ENCODE measurements at regions not wholly inside any gene's neighbourhood (a gene's known extent, or its start where the extent isn't known, plus 50 kb on each side); places are given as distances from the start of the nearest gene placed in this dataset.

- H3K4me3 ChIP-seq (ENCODE audit: low read length in 2 of 2), result no peak overlapping the region
- H3K4me1 ChIP-seq (ENCODE audit: control insufficient read depth, insufficient read depth, low read length), result peaks cover 2% of the 10 kb centered on the region
- no peaks in the 10 kb centered on the region for H3K36me3 ChIP-seq (ENCODE audit: control insufficient read depth in 2 of 2, insufficient read depth in 2 of 2, low read length in 2 of 2)
- peaks cover 0 to 2% of the 10 kb centered on the region in 2 donors for H3K27me3 ChIP-seq (ENCODE audit: control insufficient read depth in 1 of 2, insufficient read depth in 2 of 2, low read length in 2 of 2)
- no peaks in the 10 kb centered on the region for H3K9me3 ChIP-seq (ENCODE audit: control insufficient read depth in 2 of 2, low read length in 2 of 2)
- H3K27ac ChIP-seq (ENCODE audit: low read length), result no peak overlapping the region
- no peak overlapping the region for H3K9ac ChIP-seq (ENCODE audit: low read length in 2 of 2)
Measured at GRCh38 chr5:168159425-168159824, 132.0 kb upstream of the WWC1 start.

GRCh38 chr5:168162464-168162863 lies 129.0 kb upstream of the WWC1 start:
- H3K9me3 ChIP-seq (ENCODE audit: control insufficient read depth in 2 of 2, low read length in 2 of 2), result no peaks in the 10 kb centered on the region
- H3K36me3 ChIP-seq (ENCODE audit: control insufficient read depth in 2 of 2, insufficient read depth in 2 of 2, low read length in 2 of 2), result no peaks in the 10 kb centered on the region
- H3K9ac ChIP-seq (ENCODE audit: low read length in 2 of 2), result no peak overlapping the region
- peaks cover 14% of the 10 kb centered on the region for H3K4me1 ChIP-seq (ENCODE audit: control insufficient read depth, insufficient read depth, low read length)
- H3K4me3 ChIP-seq (ENCODE audit: low read length in 2 of 2), result no peak overlapping the region
- no peak overlapping the region for H3K27ac ChIP-seq (ENCODE audit: low read length)
- H3K27me3 ChIP-seq (ENCODE audit: control insufficient read depth in 1 of 2, insufficient read depth in 2 of 2, low read length in 2 of 2), result no peaks in the 10 kb centered on the region

GRCh38 chr5:168163966-168164365 lies 127.5 kb upstream of the WWC1 start:
- Histone ChIP-seq H3K9me3 (ENCODE audit: control insufficient read depth in 2 of 2, low read length in 2 of 2) (no peaks in the 10 kb centered on the region), H3K4me1 (ENCODE audit: control insufficient read depth, insufficient read depth, low read length) (peaks cover 15% of the 10 kb centered on the region), H3K4me3 (ENCODE audit: low read length in 2 of 2) (no peak overlapping the region), H3K27ac (ENCODE audit: low read length) (no peak overlapping the region), H3K27me3 (ENCODE audit: control insufficient read depth in 1 of 2, insufficient read depth in 2 of 2, low read length in 2 of 2) (no peaks in the 10 kb centered on the region), H3K9ac (ENCODE audit: low read length in 2 of 2) (no peak overlapping the region), H3K36me3 (ENCODE audit: control insufficient read depth in 2 of 2, insufficient read depth in 2 of 2, low read length in 2 of 2) (no peaks in the 10 kb centered on the region)

GRCh38 chr5:168165221-168165914 lies 126.1 kb upstream of the WWC1 start:
- H3K4me3 ChIP-seq (ENCODE audit: low read length in 2 of 2), result no peak overlapping the region
- no peak overlapping the region for H3K27ac ChIP-seq (ENCODE audit: low read length)
- H3K27me3 ChIP-seq (ENCODE audit: control insufficient read depth in 1 of 2, insufficient read depth in 2 of 2, low read length in 2 of 2), result no peaks in the 10 kb centered on the region
- no peaks in the 10 kb centered on the region for H3K36me3 ChIP-seq (ENCODE audit: control insufficient read depth in 2 of 2, insufficient read depth in 2 of 2, low read length in 2 of 2)
- no peak overlapping the region for H3K9ac ChIP-seq (ENCODE audit: low read length in 2 of 2)
- H3K4me1 ChIP-seq (ENCODE audit: control insufficient read depth, insufficient read depth, low read length), result peaks cover 19% of the 10 kb centered on the region
- H3K9me3 ChIP-seq (ENCODE audit: control insufficient read depth in 2 of 2, low read length in 2 of 2), result no peaks in the 10 kb centered on the region

GRCh38 chr5:168165977-168166376 lies 125.5 kb upstream of the WWC1 start:
- no peaks in the 10 kb centered on the region for H3K9me3 ChIP-seq (ENCODE audit: control insufficient read depth in 2 of 2, low read length in 2 of 2)
- peaks cover 19% of the 10 kb centered on the region for H3K4me1 ChIP-seq (ENCODE audit: control insufficient read depth, insufficient read depth, low read length)
- no peak overlapping the region for H3K9ac ChIP-seq (ENCODE audit: low read length in 2 of 2)
- no peaks in the 10 kb centered on the region for H3K27me3 ChIP-seq (ENCODE audit: control insufficient read depth in 1 of 2, insufficient read depth in 2 of 2, low read length in 2 of 2)
- H3K36me3 ChIP-seq (ENCODE audit: control insufficient read depth in 2 of 2, insufficient read depth in 2 of 2, low read length in 2 of 2), result no peaks in the 10 kb centered on the region
- no peak overlapping the region for H3K4me3 ChIP-seq (ENCODE audit: low read length in 2 of 2)
- H3K27ac ChIP-seq (ENCODE audit: low read length), result no peak overlapping the region

- Histone ChIP-seq H3K9ac (ENCODE audit: low read length in 2 of 2) (no peak overlapping the region), H3K9me3 (ENCODE audit: control insufficient read depth in 2 of 2, low read length in 2 of 2) (no peaks in the 10 kb centered on the region), H3K4me1 (ENCODE audit: control insufficient read depth, insufficient read depth, low read length) (peaks cover 26% of the 10 kb centered on the region), H3K27me3 (ENCODE audit: control insufficient read depth in 1 of 2, insufficient read depth in 2 of 2, low read length in 2 of 2) (no peaks in the 10 kb centered on the region), H3K27ac (ENCODE audit: low read length) (no peak overlapping the region), H3K36me3 (ENCODE audit: control insufficient read depth in 2 of 2, insufficient read depth in 2 of 2, low read length in 2 of 2) (no peaks in the 10 kb centered on the region), H3K4me3 (ENCODE audit: low read length in 2 of 2) (no peak overlapping the region)
Measured at GRCh38 chr5:168167338-168167737, 124.1 kb upstream of the WWC1 start.

GRCh38 chr5:168168978-168169698 lies 122.3 kb upstream of the WWC1 start:
- H3K27ac ChIP-seq (ENCODE audit: low read length), result no peak overlapping the region
- H3K27me3 ChIP-seq (ENCODE audit: control insufficient read depth in 1 of 2, insufficient read depth in 2 of 2, low read length in 2 of 2), result no peaks in the 10 kb centered on the region
- H3K4me1 ChIP-seq (ENCODE audit: control insufficient read depth, insufficient read depth, low read length), result peaks cover 37% of the 10 kb centered on the region
- no peaks in the 10 kb centered on the region for H3K9me3 ChIP-seq (ENCODE audit: control insufficient read depth in 2 of 2, low read length in 2 of 2)
- no peak overlapping the region for H3K4me3 ChIP-seq (ENCODE audit: low read length in 2 of 2)
- no peak overlapping the region for H3K9ac ChIP-seq (ENCODE audit: low read length in 2 of 2)
- H3K36me3 ChIP-seq (ENCODE audit: control insufficient read depth in 2 of 2, insufficient read depth in 2 of 2, low read length in 2 of 2), result no peaks in the 10 kb centered on the region

- H3K36me3 ChIP-seq (ENCODE audit: control insufficient read depth in 2 of 2, insufficient read depth in 2 of 2, low read length in 2 of 2), result no peaks in the 10 kb centered on the region
- H3K4me1 ChIP-seq (ENCODE audit: control insufficient read depth, insufficient read depth, low read length), result peaks cover 31% of the 10 kb centered on the region
- H3K27me3 ChIP-seq (ENCODE audit: control insufficient read depth in 1 of 2, insufficient read depth in 2 of 2, low read length in 2 of 2), result no peaks in the 10 kb centered on the region
- H3K9me3 ChIP-seq (ENCODE audit: control insufficient read depth in 2 of 2, low read length in 2 of 2), result no peaks in the 10 kb centered on the region
- no peak overlapping the region for H3K27ac ChIP-seq (ENCODE audit: low read length)
- no peak overlapping the region for H3K9ac ChIP-seq (ENCODE audit: low read length in 2 of 2)
- no peak overlapping the region for H3K4me3 ChIP-seq (ENCODE audit: low read length in 2 of 2)
Measured at GRCh38 chr5:168169791-168170190, 121.7 kb upstream of the WWC1 start.

- Histone ChIP-seq H3K27me3 (ENCODE audit: control insufficient read depth in 1 of 2, insufficient read depth in 2 of 2, low read length in 2 of 2) (no peaks in the 10 kb centered on the region), H3K9ac (ENCODE audit: low read length in 2 of 2) (no peak overlapping the region), H3K27ac (ENCODE audit: low read length) (peak overlapping the region; percentile 62), H3K4me1 (ENCODE audit: control insufficient read depth, insufficient read depth, low read length) (peaks cover 22% of the 10 kb centered on the region), H3K36me3 (ENCODE audit: control insufficient read depth in 2 of 2, insufficient read depth in 2 of 2, low read length in 2 of 2) (no peaks in the 10 kb centered on the region), H3K9me3 (ENCODE audit: control insufficient read depth in 2 of 2, low read length in 2 of 2) (no peaks in the 10 kb centered on the region), H3K4me3 (ENCODE audit: low read length in 2 of 2) (no peak overlapping the region)
Measured at GRCh38 chr5:168171901-168172759, 119.3 kb upstream of the WWC1 start.

- Histone ChIP-seq H3K4me3 (ENCODE audit: low read length in 2 of 2) (no peak overlapping the region), H3K36me3 (ENCODE audit: control insufficient read depth in 2 of 2, insufficient read depth in 2 of 2, low read length in 2 of 2) (no peaks in the 10 kb centered on the region), H3K9ac (ENCODE audit: low read length in 2 of 2) (no peak overlapping the region), H3K27ac (ENCODE audit: low read length) (peak overlapping the region; percentile 62), H3K27me3 (ENCODE audit: control insufficient read depth in 1 of 2, insufficient read depth in 2 of 2, low read length in 2 of 2) (no peaks in the 10 kb centered on the region), H3K4me1 (ENCODE audit: control insufficient read depth, insufficient read depth, low read length) (peaks cover 27% of the 10 kb centered on the region), H3K9me3 (ENCODE audit: control insufficient read depth in 2 of 2, low read length in 2 of 2) (no peaks in the 10 kb centered on the region)
Measured at GRCh38 chr5:168172760-168173223, 118.7 kb upstream of the WWC1 start.

Data from stomach smooth muscle (tissue), 2 donors.